Activated T-cell treated with anti-CD3 and anti-CD28 coated beads, Interleukin-2, amount 50 U/mL, for 4 hours (primary cell): ENCODE measurements at regions not wholly inside any gene's neighbourhood (a gene's known extent, or its start where the extent isn't known, plus 50 kb on each side); places are given as distances from the start of the nearest gene placed in this dataset.

ENCODE experiments used
- ATAC-seq, 2 donors: fragments of 200-7000 bp; cut with Tn5 transposase; one replicate each; pipeline ENCODE4 v1.10.0; 2021
- DNase-seq: peaks from one replicate; pipeline ENCODE4 v3.0.0-alpha.2; 2020
- H3K27me3 Mint-ChIP-seq: one replicate; pipeline ENCODE4 v1.8.0; 2021; ENCODE audit warnings: low read depth, mixed read lengths
- H3K36me3 Mint-ChIP-seq: one replicate; pipeline ENCODE4 v1.8.0; 2022; ENCODE audit warnings: mixed read lengths; ENCODE audit not compliant: insufficient read depth
- H3K4me1 Mint-ChIP-seq: one replicate; pipeline ENCODE4 v1.8.0; 2021; ENCODE audit warnings: low read depth, mixed read lengths
- H3K4me3 Mint-ChIP-seq: one replicate; pipeline ENCODE4 v1.8.0; 2021; ENCODE audit warnings: mild to moderate bottlenecking, moderate library complexity, mixed read lengths
- H3K9me3 Mint-ChIP-seq: one replicate; pipeline ENCODE4 v1.8.0; 2021; ENCODE audit warnings: mixed read lengths

GRCh38 chr13:73422973-73423372, 364.2 kb downstream of the KLF5 start:
- H3K27me3 Mint-ChIP-seq = peaks cover 1% of the 10 kb centered on the region
- H3K36me3 Mint-ChIP-seq = no peaks in the 10 kb centered on the region
- ATAC-seq (no peak), DNase-seq (no peak)
- no peaks in the 10 kb centered on the region for H3K9me3 Mint-ChIP-seq
- no peak overlapping the region for H3K4me3 Mint-ChIP-seq
- H3K4me1 Mint-ChIP-seq = no peaks in the 10 kb centered on the region

DNA sequence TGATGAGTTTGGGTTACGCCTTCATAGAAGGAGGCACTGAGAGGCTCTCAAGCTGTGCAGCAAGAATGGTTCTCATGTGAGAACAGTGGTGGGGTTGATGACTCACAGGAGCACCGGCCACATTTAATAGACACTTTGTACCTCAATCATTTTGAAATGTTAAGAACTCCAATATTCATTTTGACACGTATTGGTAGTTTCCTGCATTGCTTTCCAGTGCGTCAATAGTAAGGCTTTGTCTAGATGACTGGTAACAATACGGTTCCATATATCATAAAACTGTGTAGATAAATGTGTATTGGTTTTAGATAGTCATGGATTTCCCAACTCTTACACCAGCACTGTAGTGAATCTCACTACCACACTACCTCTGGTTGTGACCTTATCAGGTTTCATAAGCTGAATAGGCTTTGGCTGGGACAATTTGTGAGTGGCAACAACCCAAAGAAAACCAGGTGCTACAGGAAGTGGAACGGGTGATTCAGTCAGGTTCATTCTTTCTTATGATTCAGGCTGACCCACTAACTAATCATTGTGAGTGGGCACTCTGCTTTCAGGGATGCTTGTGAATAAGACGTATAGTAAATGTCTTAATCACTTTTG, 362.6 kb downstream of the KLF5 start:
- no peaks in the 10 kb centered on the region for H3K36me3 Mint-ChIP-seq
- H3K4me1 Mint-ChIP-seq = no peaks in the 10 kb centered on the region
- H3K4me3 Mint-ChIP-seq = no peak overlapping the region
- DNase-seq (no peak), ATAC-seq (peak; percentile 87 to 91)
- no peaks in the 10 kb centered on the region for H3K9me3 Mint-ChIP-seq
- H3K27me3 Mint-ChIP-seq = peaks cover 1% of the 10 kb centered on the region

- DNase-seq = no peak
- H3K27me3 Mint-ChIP-seq = no peaks in the 10 kb centered on the region
- ATAC-seq = no peak
- H3K36me3 Mint-ChIP-seq = no peaks in the 10 kb centered on the region
- no peaks in the 10 kb centered on the region for H3K4me1 Mint-ChIP-seq
- no peaks in the 10 kb centered on the region for H3K9me3 Mint-ChIP-seq
- no peak overlapping the region for H3K4me3 Mint-ChIP-seq
Observed at GRCh38 chr13:73419186-73419585, 360.4 kb downstream of the KLF5 start.

GRCh38 chr13:73417012-73417615, 358.3 kb downstream of the KLF5 start:
- Mint-ChIP-seq H3K36me3 (no peaks in the 10 kb centered on the region), H3K27me3 (no peaks in the 10 kb centered on the region), H3K9me3 (no peaks in the 10 kb centered on the region), H3K4me1 (no peaks in the 10 kb centered on the region), H3K4me3 (no peak overlapping the region)
- ATAC-seq = no peak
- no peak for DNase-seq

- no peak for ATAC-seq
- no peaks in the 10 kb centered on the region for H3K9me3 Mint-ChIP-seq
Observed at GRCh38 chr13:73416093-73416492, 357.3 kb downstream of the KLF5 start.

GRCh38 chr13:73413656-73414055, 354.9 kb downstream of the KLF5 start:
- Mint-ChIP-seq H3K36me3 (no peaks in the 10 kb centered on the region), H3K27me3 (no peaks in the 10 kb centered on the region), H3K4me3 (no peak overlapping the region), H3K4me1 (no peaks in the 10 kb centered on the region), H3K9me3 (no peaks in the 10 kb centered on the region)
- no peak for DNase-seq
- ATAC-seq = no peak

More at GRCh38 chr13:73416093-73416492, 357.3 kb downstream of the KLF5 start:
- no peak overlapping the region for H3K4me3 Mint-ChIP-seq
- H3K4me1 Mint-ChIP-seq = no peaks in the 10 kb centered on the region
- no peaks in the 10 kb centered on the region for H3K36me3 Mint-ChIP-seq
- no peak for DNase-seq
- H3K27me3 Mint-ChIP-seq = no peaks in the 10 kb centered on the region

DNA sequence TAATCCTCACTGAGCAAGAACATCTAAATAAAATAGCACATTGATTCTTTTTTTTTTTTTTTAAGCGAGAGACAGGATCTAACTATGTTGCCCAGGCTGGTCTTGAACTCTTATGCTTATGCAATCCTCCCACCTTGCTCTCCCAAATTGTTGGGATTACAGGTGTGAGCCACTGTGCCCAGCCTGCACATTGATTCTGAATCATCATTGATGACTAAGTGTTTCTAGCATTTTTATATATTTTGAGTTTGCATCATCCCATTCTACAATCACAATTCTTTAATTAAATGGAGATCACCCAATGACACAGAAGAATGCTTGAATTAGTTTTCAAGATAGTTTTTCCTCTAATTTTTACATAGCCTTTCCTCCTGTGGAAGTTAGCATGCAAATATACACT, 354.1 kb downstream of the KLF5 start:
- ATAC-seq (no peak), DNase-seq (no peak)
- Mint-ChIP-seq H3K27me3 (no peaks in the 10 kb centered on the region), H3K9me3 (no peaks in the 10 kb centered on the region), H3K36me3 (no peaks in the 10 kb centered on the region), H3K4me3 (no peak overlapping the region), H3K4me1 (no peaks in the 10 kb centered on the region)

GRCh38 chr13:73411067-73411809, 352.4 kb downstream of the KLF5 start:
- no peak overlapping the region for H3K4me3 Mint-ChIP-seq
- H3K9me3 Mint-ChIP-seq = no peaks in the 10 kb centered on the region
- no peak for DNase-seq
- H3K36me3 Mint-ChIP-seq = no peaks in the 10 kb centered on the region
- no peak for ATAC-seq
- no peaks in the 10 kb centered on the region for H3K4me1 Mint-ChIP-seq
- no peaks in the 10 kb centered on the region for H3K27me3 Mint-ChIP-seq

DNA sequence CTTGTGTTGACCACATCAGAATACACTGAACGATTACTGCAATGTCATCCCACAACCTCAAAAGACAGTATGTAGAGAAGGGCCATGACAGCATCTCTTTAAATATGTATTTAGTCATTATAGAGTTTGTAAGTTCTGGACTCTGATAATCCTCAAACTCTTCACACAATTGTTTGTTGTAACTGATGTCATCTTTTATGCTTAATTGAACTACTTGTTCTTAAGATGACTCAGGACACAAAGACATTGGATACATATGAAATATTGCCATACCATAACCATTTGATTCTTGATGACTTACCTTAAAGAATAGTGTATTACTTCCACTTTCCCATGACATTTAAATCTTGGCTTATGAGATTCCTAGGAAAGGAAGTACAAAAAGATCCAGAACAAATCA, 347.6 kb downstream of the KLF5 start:
- no peaks in the 10 kb centered on the region for H3K36me3 Mint-ChIP-seq
- ATAC-seq (no peak), DNase-seq (no peak)
- H3K4me3 Mint-ChIP-seq = no peak overlapping the region
- H3K27me3 Mint-ChIP-seq = no peaks in the 10 kb centered on the region
- no peaks in the 10 kb centered on the region for H3K4me1 Mint-ChIP-seq
- no peaks in the 10 kb centered on the region for H3K9me3 Mint-ChIP-seq

DNA sequence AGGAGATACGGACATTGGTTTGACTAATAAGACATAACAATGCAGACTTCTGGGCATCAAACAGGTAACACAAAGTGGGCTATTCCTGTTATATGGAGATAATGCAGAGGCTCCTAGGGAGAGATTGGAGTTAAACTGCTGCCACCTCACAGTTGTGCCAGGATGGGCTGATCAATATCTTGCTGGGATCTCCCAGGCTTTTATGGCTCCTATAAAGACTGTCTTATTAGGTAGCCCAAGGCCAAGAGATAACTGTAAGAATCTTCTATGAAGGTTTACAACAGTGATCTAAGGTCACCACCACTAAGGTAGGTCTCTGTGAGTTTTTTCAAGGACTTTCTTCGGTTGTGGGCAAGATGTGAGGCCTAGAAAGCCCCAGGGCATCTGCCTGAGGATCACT, 345.8 kb downstream of the KLF5 start:
- no peak overlapping the region for H3K4me3 Mint-ChIP-seq
- H3K9me3 Mint-ChIP-seq = no peaks in the 10 kb centered on the region
- H3K4me1 Mint-ChIP-seq = no peaks in the 10 kb centered on the region
- no peaks in the 10 kb centered on the region for H3K36me3 Mint-ChIP-seq
- DNase-seq = no peak
- no peak for ATAC-seq
- H3K27me3 Mint-ChIP-seq = no peaks in the 10 kb centered on the region

DNA sequence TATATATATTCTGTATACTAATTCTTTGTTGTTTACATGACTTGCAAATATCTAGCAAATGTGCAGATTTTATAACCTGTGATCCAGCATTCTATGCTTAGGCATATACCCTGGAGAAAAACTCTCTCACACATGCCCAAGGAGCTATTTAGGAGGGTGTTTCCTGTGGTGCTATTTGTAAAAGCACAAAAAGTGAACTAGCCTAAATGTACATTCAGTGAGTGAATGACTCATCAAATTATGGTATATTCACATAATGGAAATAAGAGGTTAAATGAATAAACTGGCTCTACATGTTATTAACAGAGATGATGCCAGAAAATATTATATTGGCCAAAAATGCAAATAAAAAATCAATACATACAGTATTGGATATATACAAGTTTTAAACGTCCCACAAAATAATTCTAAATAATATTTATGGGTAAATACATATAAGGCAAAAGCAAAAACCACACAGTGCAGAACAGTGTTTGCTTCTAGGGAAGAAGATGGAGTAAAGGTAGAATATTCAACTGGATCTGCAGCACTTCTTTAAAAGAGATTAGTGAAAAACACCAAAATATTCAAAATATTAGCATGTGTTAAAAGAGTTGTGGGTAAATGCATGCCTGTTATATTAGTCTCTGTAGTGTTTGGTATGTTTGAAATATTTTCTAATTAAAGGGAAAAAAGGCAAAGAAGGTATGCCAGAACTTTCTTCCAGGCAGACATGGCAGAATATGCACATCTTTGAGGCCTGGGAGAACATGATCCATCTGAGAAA, 344.7 kb downstream of the KLF5 start:
- no peaks in the 10 kb centered on the region for H3K4me1 Mint-ChIP-seq
- DNase-seq (no peak), ATAC-seq (no peak)
- H3K4me3 Mint-ChIP-seq = no peak overlapping the region
- no peaks in the 10 kb centered on the region for H3K36me3 Mint-ChIP-seq
- H3K9me3 Mint-ChIP-seq = no peaks in the 10 kb centered on the region
- no peaks in the 10 kb centered on the region for H3K27me3 Mint-ChIP-seq

GRCh38 chr13:73401769-73402168, 343.0 kb downstream of the KLF5 start:
- DNase-seq = no peak
- no peaks in the 10 kb centered on the region for H3K27me3 Mint-ChIP-seq
- H3K9me3 Mint-ChIP-seq = no peaks in the 10 kb centered on the region
- no peaks in the 10 kb centered on the region for H3K4me1 Mint-ChIP-seq
- no peak for ATAC-seq
- no peak overlapping the region for H3K4me3 Mint-ChIP-seq
- no peaks in the 10 kb centered on the region for H3K36me3 Mint-ChIP-seq

DNA sequence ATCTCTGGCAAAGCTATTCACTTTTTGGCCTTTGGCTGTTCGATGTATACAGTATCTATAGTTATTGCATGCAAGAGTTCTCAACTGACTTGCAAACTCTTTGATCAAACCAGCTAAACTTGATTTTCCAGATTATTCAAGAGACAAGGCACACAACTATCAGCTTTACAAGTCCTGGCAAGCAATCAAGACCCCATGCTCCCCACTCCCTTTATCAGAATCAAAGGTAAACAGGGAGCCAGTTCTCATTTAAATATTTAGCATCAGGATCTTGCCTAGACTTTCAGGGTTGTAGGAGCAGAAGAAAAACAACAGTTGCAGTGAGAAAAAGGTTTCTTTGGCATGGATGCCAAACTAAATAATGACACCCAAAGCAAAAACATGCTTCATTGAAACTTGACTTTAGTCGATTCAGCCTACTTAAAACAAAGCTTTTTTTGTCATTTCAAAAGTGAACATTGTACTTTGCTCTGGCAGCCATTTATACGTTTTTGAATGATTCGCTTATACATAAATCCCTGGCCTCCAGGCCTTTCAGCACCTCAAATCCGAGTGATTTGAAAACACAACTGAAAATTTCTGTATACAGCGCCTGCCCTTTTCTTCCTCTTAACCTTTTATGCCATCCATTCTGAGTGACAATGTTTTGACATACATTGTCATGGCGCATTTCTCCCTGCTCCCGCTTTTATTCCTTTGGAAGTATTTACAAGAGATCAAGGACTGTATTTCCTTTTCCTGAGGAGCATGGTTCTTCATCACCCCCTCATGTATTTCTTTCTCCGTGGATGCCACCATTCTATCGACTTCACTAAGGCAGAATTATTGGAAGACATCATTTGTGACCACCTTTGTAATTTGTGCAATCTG, 340.8 kb downstream of the KLF5 start:
- Mint-ChIP-seq H3K4me1 (no peaks in the 10 kb centered on the region), H3K4me3 (no peak overlapping the region), H3K36me3 (no peaks in the 10 kb centered on the region), H3K9me3 (no peaks in the 10 kb centered on the region), H3K27me3 (no peaks in the 10 kb centered on the region)
- ATAC-seq (no peak), DNase-seq (no peak)
